BLaER1 treated with 17β-estradiol and CSF1 and Interleukin-3, amounts not matched to agents 10 nM and 100 nM (cell line): ENCODE measurements at regions not wholly inside any gene's neighbourhood (a gene's known extent, or its start where the extent isn't known, plus 50 kb on each side); places are given as distances from the start of the nearest gene placed in this dataset.

ENCODE experiments used
- H3K27ac ChIP-seq, 11 experiments: shearing (Covaris generic); formaldehyde crosslinking; 2 replicates each; pipeline ENCODE4 v1.8.1; 2022
- H3K27me3 ChIP-seq, 11 experiments: shearing (Covaris generic); formaldehyde crosslinking; 2 replicates each; pipeline ENCODE4 v1.8.1; 2022
- H3K36me3 ChIP-seq, 11 experiments: shearing (Covaris generic); formaldehyde crosslinking; 2 replicates each; pipeline ENCODE4 v1.8.1; 2022
- H3K4me1 ChIP-seq, 10 experiments: shearing (Covaris generic); formaldehyde crosslinking; 2 replicates each; pipeline ENCODE4 v1.8.1; 2022
- H3K4me2 ChIP-seq, 11 experiments: shearing (Covaris generic); formaldehyde crosslinking; 2 replicates each; pipeline ENCODE4 v1.8.1; 2022
- H3K4me3 ChIP-seq, 10 experiments: shearing (Covaris generic); formaldehyde crosslinking; 2 replicates each; pipeline ENCODE4 v1.8.1; 2022
- H3K9ac ChIP-seq, 11 experiments: shearing (Covaris generic); formaldehyde crosslinking; 2 replicates each; pipeline ENCODE4 v1.8.1; 2022
- H3K9me3 ChIP-seq, 11 experiments: shearing (Covaris generic); formaldehyde crosslinking; replicated peaks in 1 of 11; 2 replicates each; pipeline ENCODE4 v1.8.1; 2022
- H4K20me1 ChIP-seq, 11 experiments: shearing (Covaris generic); formaldehyde crosslinking; 2 replicates each; pipeline ENCODE4 v1.8.1; 2022
- Cebpa-rat ChIP-seq, 11 experiments: shearing (Covaris generic); IDR thresholded peaks; 2 replicates each; pipeline ENCODE4 v1.8.1; 2022

- H3K4me1 ChIP-seq: peaks cover 0 to 18% (median 10%) of the 10 kb centered on the region in 10 experiments; a peak in 13 of 20 replicates
- no peak for TF ChIP-seq Cebpa-rat (IDR thresholded peaks at IDR 0.05)
- H3K27me3 ChIP-seq: no peaks in the 10 kb centered on the region
- no peaks in the 10 kb centered on the region for H3K36me3 ChIP-seq
- H3K9me3 ChIP-seq: no peaks in the 10 kb centered on the region
- no peak overlapping the region for H3K27ac ChIP-seq
- H3K4me2 ChIP-seq: no peak overlapping the region
- H3K9ac ChIP-seq: no peak overlapping the region
- no peak overlapping the region for H3K4me3 ChIP-seq
- no peaks in the 10 kb centered on the region for H4K20me1 ChIP-seq
These were observed 183.8 kb upstream of the GSC start for GRCh38 chr14:94953541-94954260.

- Histone ChIP-seq H3K36me3 (no peaks in the 10 kb centered on the region), H3K27ac (no peak overlapping the region), H3K9ac (no peak overlapping the region), H3K9me3 (peaks cover 4 to 12% (median 7%) of the 10 kb centered on the region in 11 experiments; a peak in 11 of 22 replicates), H4K20me1 (no peaks in the 10 kb centered on the region), H3K4me2 (no peak overlapping the region), H3K4me1 (peaks cover 0 to 25% (median 15%) of the 10 kb centered on the region in 10 experiments; a peak in 13 of 20 replicates), H3K4me3 (no peak overlapping the region), H3K27me3 (no peaks in the 10 kb centered on the region)
- TF ChIP-seq Cebpa-rat (IDR thresholded peaks at IDR 0.05): no peak
These were observed 182.2 kb upstream of the GSC start for GRCh38 chr14:94952097-94952496.

GRCh38 chr14:94946244-94946643 is 176.3 kb upstream of the GSC start:
- no peak overlapping the region for H3K4me3 ChIP-seq
- peaks cover 4 to 21% (median 9%) of the 10 kb centered on the region in 11 experiments; a peak in 12 of 22 replicates for H3K9me3 ChIP-seq
- no peaks in the 10 kb centered on the region for H4K20me1 ChIP-seq
- no peak for TF ChIP-seq Cebpa-rat (IDR thresholded peaks at IDR 0.05)
- no peaks in the 10 kb centered on the region for H3K27me3 ChIP-seq
- H3K4me1 ChIP-seq: peaks cover 0 to 37% (median 26%) of the 10 kb centered on the region in 10 experiments; a peak in 16 of 20 replicates
- no peak overlapping the region for H3K27ac ChIP-seq
- no peaks in the 10 kb centered on the region for H3K36me3 ChIP-seq
- H3K4me2 ChIP-seq: peak overlapping the region in 8 of 11 experiments; percentile 12 to 64 (median 60); a peak in 17 of 22 replicates
- no peak overlapping the region for H3K9ac ChIP-seq

GRCh38 chr14:94945615-94946014 is 175.7 kb upstream of the GSC start:
- Histone ChIP-seq H3K27me3 (no peaks in the 10 kb centered on the region), H3K36me3 (no peaks in the 10 kb centered on the region), H3K4me2 (peak overlapping the region in 10 of 11 experiments; percentile 3 to 64 (median 56); a peak in 18 of 22 replicates), H4K20me1 (no peaks in the 10 kb centered on the region), H3K4me1 (peaks cover 0 to 43% (median 26%) of the 10 kb centered on the region in 10 experiments; a peak in 16 of 20 replicates), H3K27ac (no peak overlapping the region), H3K9me3 (peaks cover 4 to 21% (median 9%) of the 10 kb centered on the region in 11 experiments; a peak in 12 of 22 replicates), H3K9ac (no peak overlapping the region), H3K4me3 (no peak overlapping the region)
- no peak for TF ChIP-seq Cebpa-rat (IDR thresholded peaks at IDR 0.05)

GRCh38 chr14:94944636-94945258 is 174.8 kb upstream of the GSC start:
- H3K27ac ChIP-seq: no peak overlapping the region
- H3K36me3 ChIP-seq: no peaks in the 10 kb centered on the region
- no peak for TF ChIP-seq Cebpa-rat (IDR thresholded peaks at IDR 0.05)
- peaks cover 0 to 44% (median 26%) of the 10 kb centered on the region in 10 experiments; a peak in 16 of 20 replicates for H3K4me1 ChIP-seq
- peaks cover 4 to 21% (median 9%) of the 10 kb centered on the region in 11 experiments; a peak in 12 of 22 replicates for H3K9me3 ChIP-seq
- H3K4me3 ChIP-seq: no peak overlapping the region
- no peak overlapping the region for H3K9ac ChIP-seq
- no peaks in the 10 kb centered on the region for H4K20me1 ChIP-seq
- peak overlapping the region in 7 of 11 experiments; percentile 12 to 64 (median 60); a peak in 10 of 22 replicates for H3K4me2 ChIP-seq
- H3K27me3 ChIP-seq: no peaks in the 10 kb centered on the region

GRCh38 chr14:94942601-94943000 is 172.7 kb upstream of the GSC start:
- Histone ChIP-seq H3K27me3 (peaks cover 0 to 2% (median 0%) of the 10 kb centered on the region in 11 experiments; a peak in 5 of 22 replicates), H3K27ac (no peak overlapping the region), H3K9me3 (peaks cover under 1 to 14% (median 3%) of the 10 kb centered on the region in 11 experiments; a peak in 8 of 22 replicates), H4K20me1 (no peaks in the 10 kb centered on the region), H3K4me1 (peaks cover 0 to 59% (median 32%) of the 10 kb centered on the region in 10 experiments; a peak in 18 of 20 replicates), H3K9ac (no peak overlapping the region), H3K36me3 (no peaks in the 10 kb centered on the region), H3K4me3 (no peak overlapping the region), H3K4me2 (no peak overlapping the region)
- no peak for TF ChIP-seq Cebpa-rat (IDR thresholded peaks at IDR 0.05)

GRCh38 chr14:94941311-94941710 is 171.4 kb upstream of the GSC start:
- Histone ChIP-seq H3K27me3 (peaks cover 0 to 15% (median 0%) of the 10 kb centered on the region in 11 experiments; a peak in 7 of 22 replicates), H3K4me2 (peak overlapping the region in 3 of 11 experiments; percentile 2 to 36 (median 15); a peak in 1 of 22 replicates), H4K20me1 (no peaks in the 10 kb centered on the region), H3K9ac (no peak overlapping the region), H3K36me3 (no peaks in the 10 kb centered on the region), H3K9me3 (peaks cover 0 to 5% (median 0%) of the 10 kb centered on the region in 11 experiments; a peak in 1 of 22 replicates), H3K27ac (no peak overlapping the region), H3K4me1 (peaks cover 11 to 59% (median 33%) of the 10 kb centered on the region in 10 experiments), H3K4me3 (no peak overlapping the region)
- TF ChIP-seq Cebpa-rat (IDR thresholded peaks at IDR 0.05): no peak

GRCh38 chr14:94940263-94940993 is 170.5 kb upstream of the GSC start:
- Histone ChIP-seq H3K36me3 (no peaks in the 10 kb centered on the region), H3K4me2 (0 out of 22 replicates have a peak overlapping the region, but pooled peaks of 1 of the 11 experiments have one; percentile 15), H3K27me3 (peaks cover 0 to 19% (median 0%) of the 10 kb centered on the region in 11 experiments; a peak in 7 of 22 replicates), H3K27ac (no peak overlapping the region), H4K20me1 (no peaks in the 10 kb centered on the region), H3K4me3 (no peak overlapping the region), H3K9ac (no peak overlapping the region), H3K4me1 (peaks cover 11 to 56% (median 25%) of the 10 kb centered on the region in 10 experiments), H3K9me3 (peaks cover 0 to 5% (median 0%) of the 10 kb centered on the region in 11 experiments; a peak in 1 of 22 replicates)
- no peak for TF ChIP-seq Cebpa-rat (IDR thresholded peaks at IDR 0.05)
